BLaER1 (cell line): ENCODE measurements at regions not wholly inside any gene's neighbourhood (a gene's known extent, or its start where the extent isn't known, plus 50 kb on each side); places are given as distances from the start of the nearest gene placed in this dataset.

Source experiments
- H3K27ac ChIP-seq: shearing (Covaris generic); formaldehyde crosslinking; 2 replicates; pipeline ENCODE4 v1.8.1; 2022
- H3K27me3 ChIP-seq: shearing (Covaris generic); formaldehyde crosslinking; 2 replicates; pipeline ENCODE4 v1.8.1; 2022
- H3K36me3 ChIP-seq: shearing (Covaris generic); formaldehyde crosslinking; 2 replicates; pipeline ENCODE4 v1.8.1; 2022
- H3K4me1 ChIP-seq: shearing (Covaris generic); formaldehyde crosslinking; 2 replicates; pipeline ENCODE4 v1.8.1; 2022
- H3K4me2 ChIP-seq: shearing (Covaris generic); formaldehyde crosslinking; 2 replicates; pipeline ENCODE4 v1.8.1; 2022
- H3K4me3 ChIP-seq: shearing (Covaris generic); formaldehyde crosslinking; 2 replicates; pipeline ENCODE4 v1.8.1; 2022
- H3K9ac ChIP-seq: shearing (Covaris generic); formaldehyde crosslinking; 2 replicates; pipeline ENCODE4 v1.8.1; 2022
- H3K9me3 ChIP-seq: shearing (Covaris generic); formaldehyde crosslinking; 2 replicates; pipeline ENCODE4 v1.8.1; 2022
- H4K20me1 ChIP-seq: shearing (Covaris generic); formaldehyde crosslinking; 2 replicates; pipeline ENCODE4 v1.8.1; 2022
- Cebpa-rat ChIP-seq: shearing (Covaris generic); IDR thresholded peaks from 2 replicates; pipeline ENCODE4 v1.8.1; 2022

- H3K4me1 ChIP-seq: no peaks in the 10 kb centered on the region
- H3K27me3 ChIP-seq: no peaks in the 10 kb centered on the region
- H3K4me2 ChIP-seq: no peak overlapping the region
- H3K27ac ChIP-seq: no peak overlapping the region
- no peak overlapping the region for H3K4me3 ChIP-seq
- no peaks in the 10 kb centered on the region for H3K36me3 ChIP-seq
- H3K9ac ChIP-seq: no peak overlapping the region
- no peaks in the 10 kb centered on the region for H4K20me1 ChIP-seq
- no peak for TF ChIP-seq Cebpa-rat
- H3K9me3 ChIP-seq: no peaks in the 10 kb centered on the region; the same call in 1 of the 2 replicates
These were observed 126.0 kb upstream of the GDF10 start for GRCh38 chr10:47173929-47174442.

GRCh38 chr10:47175181-47176123 is 124.5 kb upstream of the GDF10 start:
- no peak for TF ChIP-seq Cebpa-rat
- H3K9ac ChIP-seq: no peak overlapping the region
- no peak overlapping the region for H3K4me2 ChIP-seq
- H3K27me3 ChIP-seq: no peaks in the 10 kb centered on the region
- no peaks in the 10 kb centered on the region for H3K9me3 ChIP-seq
- H3K4me3 ChIP-seq: no peak overlapping the region
- no peak overlapping the region for H3K27ac ChIP-seq
- no peaks in the 10 kb centered on the region for H3K4me1 ChIP-seq
- no peaks in the 10 kb centered on the region for H3K36me3 ChIP-seq
- H4K20me1 ChIP-seq: no peaks in the 10 kb centered on the region

- Histone ChIP-seq H3K27me3 (no peaks in the 10 kb centered on the region), H3K4me2 (no peak overlapping the region), H3K4me1 (no peaks in the 10 kb centered on the region), H4K20me1 (no peaks in the 10 kb centered on the region), H3K27ac (no peak overlapping the region), H3K9ac (no peak overlapping the region), H3K9me3 (no peaks in the 10 kb centered on the region), H3K4me3 (no peak overlapping the region), H3K36me3 (no peaks in the 10 kb centered on the region)
- no peak for TF ChIP-seq Cebpa-rat
These were observed 123.6 kb upstream of the GDF10 start for GRCh38 chr10:47176206-47176902.

- H3K27me3 ChIP-seq: no peaks in the 10 kb centered on the region
- no peak overlapping the region for H3K4me3 ChIP-seq
- H3K4me2 ChIP-seq: no peak overlapping the region
- H4K20me1 ChIP-seq: no peaks in the 10 kb centered on the region
- H3K9me3 ChIP-seq: no peaks in the 10 kb centered on the region
- H3K27ac ChIP-seq: no peak overlapping the region
- no peaks in the 10 kb centered on the region for H3K36me3 ChIP-seq
- no peak overlapping the region for H3K9ac ChIP-seq
- no peak for TF ChIP-seq Cebpa-rat
- H3K4me1 ChIP-seq: no peaks in the 10 kb centered on the region
These were observed 122.8 kb upstream of the GDF10 start for GRCh38 chr10:47176903-47177868.

GRCh38 chr10:47178537-47179290 is 121.3 kb upstream of the GDF10 start:
- Histone ChIP-seq H3K4me3 (no peak overlapping the region), H3K27ac (no peak overlapping the region), H4K20me1 (no peaks in the 10 kb centered on the region), H3K4me2 (no peak overlapping the region), H3K9ac (no peak overlapping the region), H3K9me3 (no peaks in the 10 kb centered on the region), H3K36me3 (no peaks in the 10 kb centered on the region), H3K4me1 (no peaks in the 10 kb centered on the region), H3K27me3 (no peaks in the 10 kb centered on the region)
- TF ChIP-seq Cebpa-rat: no peak

GRCh38 chr10:47179291-47179647 is 120.7 kb upstream of the GDF10 start:
- H4K20me1 ChIP-seq: no peaks in the 10 kb centered on the region
- no peak overlapping the region for H3K9ac ChIP-seq
- H3K4me1 ChIP-seq: no peaks in the 10 kb centered on the region
- H3K4me3 ChIP-seq: no peak overlapping the region
- H3K27ac ChIP-seq: no peak overlapping the region
- no peaks in the 10 kb centered on the region for H3K9me3 ChIP-seq
- H3K27me3 ChIP-seq: no peaks in the 10 kb centered on the region
- H3K4me2 ChIP-seq: no peak overlapping the region
- TF ChIP-seq Cebpa-rat: no peak
- no peaks in the 10 kb centered on the region for H3K36me3 ChIP-seq

GRCh38 chr10:47181052-47181849 is 118.7 kb upstream of the GDF10 start:
- Histone ChIP-seq H3K27ac (no peak overlapping the region), H3K36me3 (no peaks in the 10 kb centered on the region), H4K20me1 (no peaks in the 10 kb centered on the region), H3K27me3 (no peaks in the 10 kb centered on the region), H3K4me1 (no peaks in the 10 kb centered on the region), H3K9ac (no peak overlapping the region), H3K9me3 (no peaks in the 10 kb centered on the region), H3K4me3 (no peak overlapping the region), H3K4me2 (no peak overlapping the region)
- TF ChIP-seq Cebpa-rat: no peak

GRCh38 chr10:47182934-47183703 is 116.9 kb upstream of the GDF10 start:
- H3K4me2 ChIP-seq: no peak overlapping the region
- H3K9me3 ChIP-seq: no peaks in the 10 kb centered on the region
- H3K9ac ChIP-seq: no peak overlapping the region
- H3K27me3 ChIP-seq: no peaks in the 10 kb centered on the region
- no peak for TF ChIP-seq Cebpa-rat
- no peaks in the 10 kb centered on the region for H4K20me1 ChIP-seq
- no peaks in the 10 kb centered on the region for H3K4me1 ChIP-seq
- H3K36me3 ChIP-seq: no peaks in the 10 kb centered on the region
- no peak overlapping the region for H3K27ac ChIP-seq
- no peak overlapping the region for H3K4me3 ChIP-seq
